MM.1S (cell line): ENCODE measurements at regions not wholly inside any gene's neighbourhood (a gene's known extent, or its start where the extent isn't known, plus 50 kb on each side); places are given as distances from the start of the nearest gene placed in this dataset.

Experiments used
- EZH2 ChIP-seq: fragments of 300-600 bp; sonication (generic); optimal IDR thresholded peaks from 2 replicates; pipeline ENCODE3; 2017; ENCODE audit warnings: low read depth, mild to moderate bottlenecking, antibody characterized with exemption, low read length, mixed read lengths
- TF ChIP-seq, protein P1 (sequence below): fragments of 300-600 bp; sonication (generic); IDR thresholded peaks from 2 replicates; pipeline ENCODE4 v1.5.1; 2016; ENCODE audit warnings: antibody characterized with exemption, low read length, mixed read lengths

DNA sequence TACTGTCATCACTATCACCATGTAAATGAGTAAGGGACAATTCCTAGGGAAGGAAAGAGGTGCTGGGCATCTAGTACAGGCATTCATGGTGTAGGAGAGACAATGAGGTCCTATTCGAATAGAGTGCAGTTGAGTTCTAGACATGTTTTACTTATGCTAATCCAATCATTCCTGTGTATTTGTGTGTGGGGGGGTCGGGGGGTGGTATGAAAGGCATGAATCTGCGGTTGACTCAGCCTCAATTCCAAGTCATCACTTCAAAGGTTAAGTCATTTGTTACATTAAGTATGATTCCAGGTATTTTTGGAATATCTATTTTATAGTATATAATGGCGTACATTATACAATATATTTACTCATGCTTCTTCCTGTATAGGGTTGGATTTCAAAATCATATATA lies 163.1 kb upstream of the GALNT15 start:
- TF ChIP-seq, protein P1, sequence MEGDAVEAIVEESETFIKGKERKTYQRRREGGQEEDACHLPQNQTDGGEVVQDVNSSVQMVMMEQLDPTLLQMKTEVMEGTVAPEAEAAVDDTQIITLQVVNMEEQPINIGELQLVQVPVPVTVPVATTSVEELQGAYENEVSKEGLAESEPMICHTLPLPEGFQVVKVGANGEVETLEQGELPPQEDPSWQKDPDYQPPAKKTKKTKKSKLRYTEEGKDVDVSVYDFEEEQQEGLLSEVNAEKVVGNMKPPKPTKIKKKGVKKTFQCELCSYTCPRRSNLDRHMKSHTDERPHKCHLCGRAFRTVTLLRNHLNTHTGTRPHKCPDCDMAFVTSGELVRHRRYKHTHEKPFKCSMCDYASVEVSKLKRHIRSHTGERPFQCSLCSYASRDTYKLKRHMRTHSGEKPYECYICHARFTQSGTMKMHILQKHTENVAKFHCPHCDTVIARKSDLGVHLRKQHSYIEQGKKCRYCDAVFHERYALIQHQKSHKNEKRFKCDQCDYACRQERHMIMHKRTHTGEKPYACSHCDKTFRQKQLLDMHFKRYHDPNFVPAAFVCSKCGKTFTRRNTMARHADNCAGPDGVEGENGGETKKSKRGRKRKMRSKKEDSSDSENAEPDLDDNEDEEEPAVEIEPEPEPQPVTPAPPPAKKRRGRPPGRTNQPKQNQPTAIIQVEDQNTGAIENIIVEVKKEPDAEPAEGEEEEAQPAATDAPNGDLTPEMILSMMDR: no peak
- no peak for TF ChIP-seq EZH2
